ENCODE measurements at regions not wholly inside any gene's neighbourhood (a gene's known extent, or its start where the extent isn't known, plus 50 kb on each side); places are given as distances from the start of the nearest gene placed in this dataset.

DNA sequence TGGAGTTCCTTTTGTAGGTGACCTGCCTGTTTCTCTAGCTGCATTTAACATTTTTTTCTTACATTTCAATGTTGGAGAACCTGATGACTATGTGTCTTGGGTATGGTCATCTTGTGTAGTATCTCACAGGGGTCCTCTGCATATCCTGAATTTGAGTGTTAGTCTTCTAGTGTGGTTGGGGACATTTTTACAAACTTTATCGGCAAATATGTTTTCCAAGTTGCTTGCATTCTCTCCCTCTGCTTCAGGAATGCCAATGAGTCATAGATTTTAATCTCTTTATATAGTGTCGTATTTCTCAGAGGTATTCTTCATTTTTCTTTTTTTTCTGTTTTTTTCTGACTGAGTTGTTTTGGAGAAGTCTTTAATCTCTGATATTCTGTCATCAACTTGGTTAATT lies 684.0 kb downstream of the NCAM2 start:
- no peak for DNase-seq
- TF ChIP-seq POLR2A (IDR thresholded peaks at IDR 0.05; ENCODE audit: low read length) (no peak), GATA1 (IDR thresholded peaks at IDR 0.05; ENCODE audit: low read depth, low read length) (no peak)

DNA sequence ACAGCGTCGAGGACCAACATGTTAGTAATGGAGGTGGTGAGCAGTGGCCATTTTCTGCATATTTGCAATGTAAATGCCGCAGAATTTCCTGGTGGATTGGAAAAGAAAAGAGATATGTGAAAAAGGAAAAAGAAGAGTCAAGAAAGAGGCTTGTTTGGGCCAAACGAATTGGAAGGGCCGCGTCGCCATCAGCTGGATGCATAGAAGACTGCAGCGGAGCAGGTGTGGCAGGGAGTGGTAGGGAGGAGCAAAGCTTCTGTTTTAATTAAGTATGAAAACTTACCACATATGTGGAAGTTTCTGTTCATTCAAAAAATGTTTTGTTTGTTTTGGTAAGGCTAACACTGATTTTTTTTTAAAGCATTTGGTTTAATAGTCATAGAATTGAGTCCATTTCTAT lies 690.7 kb downstream of the NCAM2 start:
- TF ChIP-seq POLR2A (IDR thresholded peaks at IDR 0.05; ENCODE audit: low read length) (no peak), GATA1 (IDR thresholded peaks at IDR 0.05; ENCODE audit: low read depth, low read length) (no peak)
- DNase-seq, result no peak

DNA sequence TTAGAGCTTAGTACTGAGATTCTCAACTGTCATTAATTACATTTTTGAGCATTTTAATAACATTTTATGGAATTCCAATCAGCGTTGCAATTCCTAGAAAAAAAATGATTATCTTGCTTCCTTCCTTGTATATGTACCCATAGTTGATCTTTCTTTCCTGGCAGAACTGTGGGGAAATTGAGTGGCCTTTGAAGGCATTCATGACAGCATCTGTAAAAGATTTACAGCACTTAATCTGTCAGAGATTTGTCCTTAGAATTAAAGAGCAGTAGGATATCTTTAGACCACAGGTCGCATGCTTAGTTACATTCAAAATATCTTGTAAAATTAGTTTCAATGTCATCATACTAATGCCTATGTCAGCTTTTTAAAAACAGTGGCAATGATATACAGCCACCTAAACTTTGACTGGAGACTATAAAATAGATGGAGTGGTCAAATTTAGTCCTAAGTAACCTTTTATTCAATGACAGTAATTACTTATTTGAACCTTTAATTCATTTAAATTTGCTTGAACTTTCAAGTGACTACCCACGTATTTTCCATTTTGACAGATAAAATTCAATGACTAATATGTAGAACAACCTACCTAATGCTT lies 692.0 kb downstream of the NCAM2 start:
- TF ChIP-seq GATA1 (IDR thresholded peaks at IDR 0.05; ENCODE audit: low read depth, low read length) (no peak), POLR2A (IDR thresholded peaks at IDR 0.05; ENCODE audit: low read length) (no peak)
- DNase-seq, result no peak

DNA sequence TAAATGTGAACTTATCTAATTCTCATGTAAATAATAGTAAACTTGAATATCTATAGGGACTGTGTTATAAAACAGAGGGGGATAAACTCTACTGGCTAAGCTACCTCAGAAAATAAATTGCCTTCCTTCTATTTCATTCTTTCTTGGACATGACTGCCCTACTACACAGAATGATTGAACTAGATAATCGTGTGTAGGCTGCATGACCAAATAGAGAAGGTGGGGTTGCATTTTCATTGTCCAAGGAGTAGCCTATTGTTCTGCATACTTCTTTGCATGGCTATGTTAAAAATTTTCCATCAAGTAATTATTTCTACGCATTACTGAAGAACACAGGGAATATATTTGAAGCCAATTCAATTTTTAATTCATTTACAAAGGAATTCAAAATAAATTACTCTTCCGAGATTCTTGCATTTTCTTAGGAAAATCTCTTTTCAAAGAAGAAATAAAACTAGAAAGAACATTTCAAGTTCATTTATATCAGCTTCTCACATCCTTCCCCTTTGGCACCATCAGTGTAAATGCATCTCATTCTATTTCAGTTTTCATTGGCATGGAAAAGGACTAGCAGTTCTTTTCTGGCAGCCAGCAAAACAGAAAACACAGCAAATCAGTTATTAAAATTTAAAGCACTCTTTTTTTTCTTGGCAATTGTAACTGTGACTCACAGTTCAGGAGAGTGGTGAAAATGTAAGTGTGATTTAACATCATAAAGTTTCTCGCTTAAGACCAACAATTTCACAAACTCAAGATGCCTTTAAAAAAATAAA lies 714.7 kb downstream of the NCAM2 start:
- no peak for DNase-seq

DNA sequence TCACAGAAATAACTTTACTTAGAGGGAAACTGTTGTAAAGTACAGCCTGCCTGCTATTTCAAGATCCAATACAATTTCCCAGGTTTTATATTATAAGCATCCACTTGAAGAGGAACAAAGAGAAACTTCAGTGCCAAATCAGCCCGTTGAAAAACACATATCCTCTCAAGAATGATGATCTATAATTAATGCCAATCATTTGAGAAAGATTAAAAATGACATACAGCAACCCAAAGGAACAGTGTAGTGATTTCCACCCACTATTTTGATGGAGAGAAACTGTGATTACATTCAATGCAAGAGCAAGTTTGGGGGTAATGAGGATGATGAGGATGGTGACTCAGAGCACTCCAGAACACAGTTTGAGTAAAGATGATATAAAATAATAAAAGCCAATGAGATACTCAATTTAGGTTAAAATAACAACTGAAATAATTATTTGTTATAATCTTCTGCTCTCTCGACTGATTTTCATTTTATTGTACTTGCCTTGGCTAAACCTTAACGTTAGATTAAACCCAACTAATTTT lies 715.5 kb downstream of the NCAM2 start:
- DNase-seq, result no peak
- TF ChIP-seq POLR2A (IDR thresholded peaks at IDR 0.05; ENCODE audit: low read length), result no peak
- TF ChIP-seq GATA1 (IDR thresholded peaks at IDR 0.05; ENCODE audit: low read depth, low read length), result no peak

More for the DNA sequence above, 714.7 kb downstream of the NCAM2 start:
- TF ChIP-seq GATA1 (IDR thresholded peaks at IDR 0.05; ENCODE audit: low read depth, low read length) (no peak), POLR2A (IDR thresholded peaks at IDR 0.05; ENCODE audit: low read length) (no peak)

DNA sequence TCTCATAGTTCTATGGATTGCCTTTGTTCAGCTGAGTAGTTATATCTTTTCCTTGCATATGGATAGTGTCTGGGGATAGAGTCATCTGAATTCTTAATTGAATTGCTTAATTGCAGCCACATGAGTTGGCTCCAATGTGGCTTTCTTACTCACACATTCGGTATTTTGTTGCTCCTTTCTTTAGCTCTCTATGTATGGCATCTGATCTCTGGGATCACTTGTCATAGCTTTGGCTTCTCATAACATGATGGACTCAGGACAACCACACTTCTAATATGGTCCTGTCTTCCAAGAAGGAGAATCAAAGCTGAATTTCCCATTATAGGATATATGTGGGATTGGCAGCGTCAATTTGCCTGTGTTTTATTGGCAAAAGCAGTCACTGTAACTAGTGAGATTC lies 716.2 kb downstream of the NCAM2 start:
- no peak for TF ChIP-seq POLR2A (IDR thresholded peaks at IDR 0.05; ENCODE audit: low read length)
- no peak for TF ChIP-seq GATA1 (IDR thresholded peaks at IDR 0.05; ENCODE audit: low read depth, low read length)
- no peak for DNase-seq

DNA sequence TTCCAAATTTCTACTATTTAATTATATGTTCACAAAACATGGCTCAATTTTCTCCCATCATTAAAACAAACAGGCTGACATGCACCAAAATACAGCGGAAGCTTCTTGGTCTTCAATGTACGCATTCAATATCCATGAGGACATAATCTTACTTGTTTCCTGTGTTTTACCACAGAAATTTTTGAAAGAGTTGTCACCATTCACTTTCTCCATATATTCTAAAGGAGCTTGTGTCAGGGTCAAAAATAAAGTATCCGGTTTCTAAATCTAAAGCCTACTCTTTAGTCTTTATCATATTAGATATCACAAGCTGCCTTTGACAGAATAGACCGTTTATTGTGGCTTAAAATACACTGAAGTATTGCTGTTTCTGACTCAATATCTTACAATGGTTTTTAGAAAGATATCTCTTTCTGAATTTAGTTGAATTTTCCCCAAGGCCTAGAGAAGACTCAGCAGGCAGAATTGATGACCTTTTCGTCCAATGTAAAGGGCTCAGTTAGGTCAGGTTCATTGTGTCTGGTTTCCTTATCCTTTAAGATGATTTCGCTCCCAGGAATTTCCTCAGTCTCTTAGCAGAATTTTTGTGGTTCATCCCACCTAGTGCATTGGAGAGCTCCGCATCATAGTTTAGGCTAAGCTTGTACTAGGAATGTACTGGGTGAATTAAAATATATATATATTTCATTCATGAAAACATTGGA lies 717.2 kb downstream of the NCAM2 start:
- no peak for DNase-seq
- TF ChIP-seq GATA1 (IDR thresholded peaks at IDR 0.05; ENCODE audit: low read depth, low read length), result no peak
- no peak for TF ChIP-seq POLR2A (IDR thresholded peaks at IDR 0.05; ENCODE audit: low read length)

DNA sequence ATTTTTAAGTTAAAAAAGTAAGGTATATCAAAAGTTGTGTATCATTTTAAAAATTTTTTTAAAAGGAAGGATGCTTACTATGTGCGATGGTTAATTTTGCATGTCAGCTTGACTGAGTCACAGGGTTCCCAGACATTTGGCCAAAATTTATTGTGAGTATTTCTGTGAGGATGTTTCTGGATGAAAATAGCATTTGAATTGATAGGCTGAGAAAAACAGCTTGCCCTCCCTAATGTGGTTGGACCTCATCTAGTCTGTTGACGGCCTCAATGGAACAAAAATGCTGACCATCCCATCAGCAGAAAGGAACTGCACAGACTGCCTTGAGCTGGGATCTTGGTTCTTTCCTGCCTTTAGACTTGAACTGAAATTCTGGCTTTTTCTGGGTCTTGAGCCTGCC lies 724.5 kb downstream of the NCAM2 start:
- TF ChIP-seq POLR2A (IDR thresholded peaks at IDR 0.05; ENCODE audit: low read length) (no peak), GATA1 (IDR thresholded peaks at IDR 0.05; ENCODE audit: low read depth, low read length) (no peak)
- DNase-seq, result no peak

DNA sequence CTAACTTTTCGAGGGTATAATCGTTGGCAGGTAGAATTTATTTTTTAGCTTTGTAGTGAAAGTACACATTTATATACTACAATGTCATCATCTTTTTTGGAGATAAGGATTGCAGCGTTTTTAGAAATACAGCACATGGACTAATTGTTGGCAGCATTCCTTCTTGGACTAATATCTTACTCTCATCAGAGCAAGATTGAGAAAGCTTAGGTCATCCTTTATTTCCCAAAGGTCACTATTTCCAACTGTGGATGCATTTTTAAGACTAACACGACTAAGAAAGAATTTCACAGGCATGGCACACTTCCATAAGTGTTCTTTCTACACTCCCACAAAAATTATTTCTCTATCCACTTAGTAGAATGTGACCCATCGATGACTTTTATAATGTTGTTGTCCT lies 732.3 kb downstream of the NCAM2 start:
- DNase-seq, result no peak
- TF ChIP-seq GATA1 (IDR thresholded peaks at IDR 0.05; ENCODE audit: low read depth, low read length) (no peak), POLR2A (IDR thresholded peaks at IDR 0.05; ENCODE audit: low read length) (no peak)

DNA sequence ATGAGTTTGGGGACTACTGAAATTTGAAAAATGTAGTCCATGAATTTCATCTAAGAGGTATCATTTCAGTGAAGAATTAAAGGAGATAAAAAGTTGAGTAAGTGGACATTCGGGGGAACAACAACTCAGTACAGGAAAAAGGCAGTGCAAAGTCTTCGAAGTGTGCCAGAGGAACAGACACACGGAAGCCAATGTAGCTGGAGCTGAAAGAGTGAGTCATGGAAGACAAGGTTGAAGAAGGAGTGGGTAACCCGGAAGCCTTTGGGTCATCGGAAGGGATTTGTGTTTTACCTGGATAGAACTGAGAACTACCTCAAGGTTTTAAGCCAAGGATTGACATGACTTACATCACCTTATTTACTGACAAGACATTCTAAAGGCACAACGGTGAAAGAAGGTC lies 733.4 kb downstream of the NCAM2 start:
- TF ChIP-seq POLR2A (IDR thresholded peaks at IDR 0.05; ENCODE audit: low read length) (no peak), GATA1 (IDR thresholded peaks at IDR 0.05; ENCODE audit: low read depth, low read length) (no peak)
- no peak for DNase-seq

DNA sequence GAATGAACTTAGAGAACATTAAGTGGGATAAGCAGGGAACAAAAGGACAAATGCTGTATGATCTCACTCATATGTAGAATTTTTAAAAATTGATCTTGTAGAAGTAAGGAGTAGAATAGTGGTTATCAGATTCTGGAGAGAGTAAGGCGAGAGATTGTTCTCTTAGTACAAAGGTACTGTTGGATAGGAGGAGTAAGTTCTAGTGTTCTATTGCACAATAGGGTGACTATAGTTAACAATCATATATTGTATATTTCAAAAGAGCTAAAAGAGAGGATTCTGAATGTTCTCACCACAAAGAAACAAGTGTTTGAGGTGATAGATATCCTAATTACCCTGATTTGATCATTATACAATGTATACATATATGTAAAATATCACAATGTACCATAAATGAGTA lies 735.9 kb downstream of the NCAM2 start:
- no peak for DNase-seq
- no peak for TF ChIP-seq GATA1 (IDR thresholded peaks at IDR 0.05; ENCODE audit: low read depth, low read length)
- no peak for TF ChIP-seq POLR2A (IDR thresholded peaks at IDR 0.05; ENCODE audit: low read length)

DNA sequence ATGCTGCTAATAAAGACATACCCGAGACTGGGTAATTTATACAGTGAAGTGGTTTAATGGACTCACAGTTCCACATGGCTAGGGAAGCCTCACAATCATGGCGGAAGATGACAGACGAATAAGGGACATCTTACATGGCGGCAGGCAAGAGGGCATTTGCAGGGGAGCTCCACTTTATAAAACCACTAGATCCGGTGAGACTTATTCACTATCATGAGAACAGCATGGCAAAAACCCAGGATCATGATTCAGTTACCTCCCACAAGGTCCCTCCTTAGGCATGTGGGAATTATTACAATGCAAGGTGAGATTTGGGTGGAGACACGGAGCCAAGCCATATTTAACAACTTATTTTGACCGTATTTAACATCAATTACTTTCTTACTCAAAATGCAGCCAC lies 739.0 kb downstream of the NCAM2 start:
- DNase-seq, result no peak
- no peak for TF ChIP-seq GATA1 (IDR thresholded peaks at IDR 0.05; ENCODE audit: low read depth, low read length)
- no peak for TF ChIP-seq POLR2A (IDR thresholded peaks at IDR 0.05; ENCODE audit: low read length)

DNA sequence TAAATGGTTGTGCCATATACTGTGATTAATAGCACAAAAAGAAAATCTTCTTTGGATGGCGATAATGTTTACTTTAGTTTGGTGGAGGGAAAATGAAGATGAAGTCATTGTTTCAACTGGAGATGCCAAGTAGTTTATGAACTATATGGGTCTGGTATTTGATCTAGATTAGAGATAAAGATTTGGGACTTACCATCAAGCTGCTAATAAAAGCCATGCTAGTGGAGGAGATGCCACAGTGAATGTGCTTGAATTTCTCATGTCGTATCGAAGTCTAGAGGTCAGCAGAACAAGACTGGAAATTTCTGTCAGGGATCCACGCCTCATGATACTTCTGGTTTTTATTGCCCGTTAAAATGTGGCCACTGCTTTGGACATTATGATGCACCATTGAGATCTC lies 742.0 kb downstream of the NCAM2 start:
- TF ChIP-seq GATA1 (IDR thresholded peaks at IDR 0.05; ENCODE audit: low read depth, low read length), result no peak
- no peak for TF ChIP-seq POLR2A (IDR thresholded peaks at IDR 0.05; ENCODE audit: low read length)
- no peak for DNase-seq

DNA sequence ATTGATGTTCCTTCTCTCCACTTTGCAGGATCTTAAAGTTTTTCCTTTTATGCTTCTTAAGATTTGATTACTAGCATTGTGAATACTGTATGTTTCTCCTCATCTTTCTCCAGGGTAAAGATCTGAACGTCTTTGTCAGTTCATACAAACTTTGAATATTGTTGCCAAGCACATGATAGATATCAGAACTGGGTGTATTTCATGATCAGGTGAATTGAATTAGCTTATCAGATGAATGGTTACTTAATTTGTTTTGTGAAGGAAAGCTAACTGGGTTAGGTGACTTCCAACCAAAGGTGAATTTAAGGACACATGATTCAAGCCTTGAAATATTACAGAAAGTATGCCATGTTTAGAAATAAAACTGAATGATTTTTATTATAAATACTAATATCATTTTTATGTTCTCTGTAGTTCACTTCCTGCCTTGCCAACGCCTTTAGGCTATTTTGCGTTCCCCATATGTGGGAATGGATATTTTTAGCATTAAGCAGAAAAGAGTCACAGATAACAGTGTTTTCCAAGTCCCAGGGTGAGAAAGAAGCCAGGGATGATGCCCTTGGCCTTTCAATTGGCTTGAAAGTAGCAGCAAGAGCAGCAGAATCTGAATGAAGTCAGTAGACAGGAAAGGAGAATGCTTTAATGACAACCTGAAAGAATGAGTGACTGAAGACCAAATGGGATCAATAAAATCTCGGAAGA lies 752.1 kb downstream of the NCAM2 start:
- no peak for TF ChIP-seq GATA1 (IDR thresholded peaks at IDR 0.05; ENCODE audit: low read depth, low read length)
- no peak for TF ChIP-seq POLR2A (IDR thresholded peaks at IDR 0.05; ENCODE audit: low read length)
- no peak for DNase-seq
